ENCODE measurements at regions not wholly inside any gene's neighbourhood (a gene's known extent, or its start where the extent isn't known, plus 50 kb on each side); places are given as distances from the start of the nearest gene placed in this dataset.

DNA sequence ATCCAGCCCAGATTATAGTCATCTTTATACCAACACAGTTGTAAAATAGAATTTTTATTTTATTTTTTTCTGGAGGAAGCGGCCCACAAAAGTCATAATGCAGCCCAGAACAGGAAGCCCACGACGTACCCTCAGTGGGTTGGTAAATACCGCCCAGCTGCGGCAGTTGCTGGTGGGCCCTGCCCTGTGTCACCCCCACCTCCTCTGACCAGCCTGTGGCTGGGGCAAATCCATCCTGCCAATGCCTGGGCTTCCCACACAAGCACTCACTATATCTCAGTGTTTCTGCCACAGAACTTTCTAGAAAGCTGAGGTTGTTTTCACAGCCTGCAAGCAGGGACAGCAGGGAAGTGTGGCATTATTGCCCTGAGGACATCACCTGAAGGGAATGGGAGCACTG is 171.4 kb upstream of the GSC start:
- Mint-ChIP-seq H3K36me3 (ENCODE audit: unreplicated experiment) (no peaks in the 10 kb centered on the region), H3K4me1 (ENCODE audit: unreplicated experiment) (peaks cover 2% of the 10 kb centered on the region), H3K27ac (ENCODE audit: unreplicated experiment) (no peak overlapping the region), H3K27me3 (ENCODE audit: unreplicated experiment) (no peaks in the 10 kb centered on the region), H3K9me3 (ENCODE audit: unreplicated experiment) (no peaks in the 10 kb centered on the region), H3K4me3 (ENCODE audit: unreplicated experiment) (no peak overlapping the region)
- DNase-seq (ENCODE audit: extremely low spot score, unreplicated experiment): no peak
- TF ChIP-seq, protein P1, sequence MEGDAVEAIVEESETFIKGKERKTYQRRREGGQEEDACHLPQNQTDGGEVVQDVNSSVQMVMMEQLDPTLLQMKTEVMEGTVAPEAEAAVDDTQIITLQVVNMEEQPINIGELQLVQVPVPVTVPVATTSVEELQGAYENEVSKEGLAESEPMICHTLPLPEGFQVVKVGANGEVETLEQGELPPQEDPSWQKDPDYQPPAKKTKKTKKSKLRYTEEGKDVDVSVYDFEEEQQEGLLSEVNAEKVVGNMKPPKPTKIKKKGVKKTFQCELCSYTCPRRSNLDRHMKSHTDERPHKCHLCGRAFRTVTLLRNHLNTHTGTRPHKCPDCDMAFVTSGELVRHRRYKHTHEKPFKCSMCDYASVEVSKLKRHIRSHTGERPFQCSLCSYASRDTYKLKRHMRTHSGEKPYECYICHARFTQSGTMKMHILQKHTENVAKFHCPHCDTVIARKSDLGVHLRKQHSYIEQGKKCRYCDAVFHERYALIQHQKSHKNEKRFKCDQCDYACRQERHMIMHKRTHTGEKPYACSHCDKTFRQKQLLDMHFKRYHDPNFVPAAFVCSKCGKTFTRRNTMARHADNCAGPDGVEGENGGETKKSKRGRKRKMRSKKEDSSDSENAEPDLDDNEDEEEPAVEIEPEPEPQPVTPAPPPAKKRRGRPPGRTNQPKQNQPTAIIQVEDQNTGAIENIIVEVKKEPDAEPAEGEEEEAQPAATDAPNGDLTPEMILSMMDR (IDR thresholded peaks at IDR 0.05): no peak

DNA sequence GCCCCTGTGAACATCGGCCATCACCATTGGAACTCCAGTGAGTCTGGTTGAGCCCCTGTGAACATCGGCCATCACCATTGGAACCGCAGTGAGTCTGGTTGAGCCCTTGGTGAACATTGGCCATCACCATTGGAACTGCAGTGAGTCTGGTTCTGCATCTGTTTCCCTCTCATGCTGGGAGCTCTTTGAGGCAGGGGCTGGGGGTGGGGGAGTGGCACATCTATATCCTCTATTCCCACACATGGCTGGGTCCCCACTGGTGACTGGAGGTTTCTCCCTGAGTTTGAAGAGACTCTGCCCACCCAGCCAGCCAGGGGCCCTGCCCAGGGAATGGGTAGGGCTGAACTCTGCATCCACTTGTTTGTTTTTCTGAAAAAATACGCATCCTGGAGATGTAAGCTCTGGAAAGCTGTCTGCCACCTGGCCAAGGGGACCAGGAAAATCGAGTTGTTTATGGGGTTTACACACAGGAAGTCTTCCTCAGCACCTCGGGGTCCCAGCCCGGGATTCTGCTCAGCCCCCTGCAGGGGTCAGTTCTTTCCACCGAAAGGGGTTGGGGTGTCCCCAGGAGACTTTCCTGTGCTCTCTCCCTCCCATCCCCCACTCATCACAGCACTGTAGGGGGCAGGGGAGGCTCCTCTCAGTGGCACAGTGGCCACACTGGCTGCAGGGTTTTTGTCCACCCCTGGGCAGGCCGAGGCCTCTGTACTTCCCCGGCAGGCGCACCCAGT is 170.5 kb upstream of the GSC start:
- H3K27ac Mint-ChIP-seq (ENCODE audit: unreplicated experiment): no peak overlapping the region
- TF ChIP-seq, protein P1 (IDR thresholded peaks at IDR 0.05): no peak

DNA sequence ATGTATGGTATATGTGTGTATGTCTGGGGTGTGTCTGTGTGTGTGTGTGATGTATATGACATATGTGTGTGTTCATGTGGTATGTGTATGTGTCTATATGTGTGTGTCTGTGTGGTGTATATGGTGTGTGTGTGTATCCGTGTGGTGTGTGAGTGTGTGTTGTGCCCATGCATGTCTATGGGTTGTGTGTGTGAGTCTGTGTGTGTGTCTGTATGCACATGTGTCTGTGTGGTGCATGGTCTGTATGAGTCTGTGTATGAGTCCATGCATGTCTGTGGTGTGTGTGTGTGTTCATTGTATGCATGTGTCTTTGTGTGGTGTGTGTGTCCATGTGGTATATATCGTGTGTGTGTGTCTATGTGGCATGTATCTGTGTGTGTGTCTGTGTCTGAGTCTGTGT is 168.1 kb upstream of the GSC start:
- no peaks in the 10 kb centered on the region for H3K9me3 Mint-ChIP-seq (ENCODE audit: unreplicated experiment)
- TF ChIP-seq, protein P1 (IDR thresholded peaks at IDR 0.05): no peak
- H3K4me3 Mint-ChIP-seq (ENCODE audit: unreplicated experiment): no peak overlapping the region
- DNase-seq (ENCODE audit: extremely low spot score, unreplicated experiment): no peak
- H3K27me3 Mint-ChIP-seq (ENCODE audit: unreplicated experiment): peaks cover 11% of the 10 kb centered on the region
- peaks cover 3% of the 10 kb centered on the region for H3K4me1 Mint-ChIP-seq (ENCODE audit: unreplicated experiment)
- no peaks in the 10 kb centered on the region for H3K36me3 Mint-ChIP-seq (ENCODE audit: unreplicated experiment)
- no peak overlapping the region for H3K27ac Mint-ChIP-seq (ENCODE audit: unreplicated experiment)

More for the DNA sequence above, 170.5 kb upstream of the GSC start:
- H3K4me1 Mint-ChIP-seq (ENCODE audit: unreplicated experiment): peaks cover 3% of the 10 kb centered on the region
- no peaks in the 10 kb centered on the region for H3K27me3 Mint-ChIP-seq (ENCODE audit: unreplicated experiment)
- no peak for DNase-seq (ENCODE audit: extremely low spot score, unreplicated experiment)
- no peak overlapping the region for H3K4me3 Mint-ChIP-seq (ENCODE audit: unreplicated experiment)
- no peaks in the 10 kb centered on the region for H3K36me3 Mint-ChIP-seq (ENCODE audit: unreplicated experiment)
- H3K9me3 Mint-ChIP-seq (ENCODE audit: unreplicated experiment): no peaks in the 10 kb centered on the region

DNA sequence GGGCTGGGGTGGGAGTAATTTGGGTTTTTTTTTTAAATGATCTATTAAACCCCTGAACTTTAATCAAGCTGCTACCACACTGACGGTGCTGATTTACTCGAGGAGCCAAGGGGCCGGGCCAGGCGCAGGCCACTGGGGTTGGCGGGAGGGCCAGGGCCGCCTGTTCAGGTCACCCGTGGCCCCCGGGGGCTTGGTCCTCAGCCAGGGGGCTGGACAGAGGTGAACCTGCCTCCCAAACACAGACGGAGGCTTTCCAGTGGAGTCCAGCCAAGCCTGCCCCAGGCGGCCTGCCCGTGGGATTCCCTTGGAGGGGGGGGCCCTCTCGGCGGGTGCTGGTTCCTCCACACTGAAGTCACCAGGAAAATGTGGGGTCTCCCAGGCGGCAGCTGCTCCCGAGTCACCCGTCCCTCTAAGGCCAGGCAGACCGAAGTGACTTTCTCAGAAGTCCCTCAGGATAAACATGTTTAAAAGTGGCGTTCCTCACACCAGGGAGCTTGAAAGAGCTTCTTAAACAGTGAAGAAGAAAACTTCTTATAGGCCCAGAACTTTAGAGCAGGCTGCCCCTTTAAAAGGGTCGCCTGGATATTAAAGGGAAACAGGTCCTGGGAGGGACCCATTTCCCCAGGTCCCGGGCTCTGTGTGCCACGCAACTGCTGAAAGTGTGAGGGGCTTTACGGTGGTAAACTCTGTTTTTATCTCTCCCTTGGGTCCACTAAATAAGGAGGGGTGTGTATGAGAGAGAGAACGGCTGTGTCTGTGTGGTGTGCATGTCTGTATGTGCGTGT is 167.2 kb upstream of the GSC start:
- peaks cover 17% of the 10 kb centered on the region for H3K27me3 Mint-ChIP-seq (ENCODE audit: unreplicated experiment)
- H3K27ac Mint-ChIP-seq (ENCODE audit: unreplicated experiment): no peak overlapping the region
- peaks cover 3% of the 10 kb centered on the region for H3K4me1 Mint-ChIP-seq (ENCODE audit: unreplicated experiment)
- TF ChIP-seq, protein P1 (IDR thresholded peaks at IDR 0.05): no peak
- H3K4me3 Mint-ChIP-seq (ENCODE audit: unreplicated experiment): no peak overlapping the region
- H3K9me3 Mint-ChIP-seq (ENCODE audit: unreplicated experiment): no peaks in the 10 kb centered on the region
- DNase-seq (ENCODE audit: extremely low spot score, unreplicated experiment): no peak
- H3K36me3 Mint-ChIP-seq (ENCODE audit: unreplicated experiment): no peaks in the 10 kb centered on the region

DNA sequence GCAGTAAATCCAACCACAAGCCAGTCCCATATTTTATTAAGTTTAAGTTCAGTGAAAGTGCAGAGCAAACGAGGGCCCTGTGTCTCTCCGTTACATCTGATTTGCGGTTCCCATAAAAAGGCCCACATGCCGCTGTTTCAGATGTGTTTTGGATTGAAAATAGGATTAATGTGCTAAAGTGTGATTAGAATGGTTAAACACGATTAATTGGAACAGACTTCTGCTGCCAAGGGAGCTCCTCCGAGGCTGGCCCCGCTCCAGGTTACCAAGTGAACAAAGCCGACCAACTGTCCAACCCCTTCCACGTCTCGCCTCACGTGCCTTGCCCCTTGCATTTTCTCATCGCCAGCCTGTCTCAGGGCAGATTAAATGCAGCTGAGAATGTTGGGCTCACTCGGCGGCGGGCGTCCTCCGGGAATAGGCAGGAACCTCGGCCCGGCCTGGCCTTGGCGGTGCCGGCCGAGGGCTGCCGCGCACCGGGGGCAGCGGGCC is 166.5 kb upstream of the GSC start:
- Mint-ChIP-seq H3K4me1 (ENCODE audit: unreplicated experiment) (peaks cover 3% of the 10 kb centered on the region), H3K27ac (ENCODE audit: unreplicated experiment) (no peak overlapping the region), H3K27me3 (ENCODE audit: unreplicated experiment) (peaks cover 17% of the 10 kb centered on the region), H3K9me3 (ENCODE audit: unreplicated experiment) (no peaks in the 10 kb centered on the region), H3K36me3 (ENCODE audit: unreplicated experiment) (no peaks in the 10 kb centered on the region), H3K4me3 (ENCODE audit: unreplicated experiment) (no peak overlapping the region)
- TF ChIP-seq, protein P1 (IDR thresholded peaks at IDR 0.05): no peak
- no peak for DNase-seq (ENCODE audit: extremely low spot score, unreplicated experiment)
